ENCODE measurements at regions not wholly inside any gene's neighbourhood (a gene's known extent, or its start where the extent isn't known, plus 50 kb on each side); places are given as distances from the start of the nearest gene placed in this dataset.

- peaks cover 0 to 8% (median 4%) of the 10 kb centered on the region in 7 donors for H3K9me3 Mint-ChIP-seq
- H3K9ac ChIP-seq (ENCODE audit: insufficient read depth, low read length, poor library complexity, severe bottlenecking), result no peak overlapping the region
- H3K4me1 Mint-ChIP-seq, result peaks cover 6% of the 10 kb centered on the region
- no peaks in the 10 kb centered on the region for H3K36me3 Mint-ChIP-seq
- H2AFZ ChIP-seq (ENCODE audit: insufficient read depth, low read depth, low read length, poor library complexity, severe bottlenecking), result no peak overlapping the region
- no peaks in the 10 kb centered on the region for H3K9me3 ChIP-seq (replicated peaks in 1 of 2; ENCODE audit: control insufficient read depth in 1 of 2, insufficient read depth in 1 of 2, low read length in 2 of 2)
- no peaks in the 10 kb centered on the region for H3K27me3 ChIP-seq (ENCODE audit: control insufficient read depth in 2 of 2, insufficient read depth in 2 of 2, low read length in 2 of 2)
- no peak for TF ChIP-seq CTCF (IDR thresholded peaks at IDR 0.05)
- intact Hi-C loops (cut with micrococcal nuclease), result no loop called here
- H4K20me1 ChIP-seq (ENCODE audit: insufficient read depth, low read length), result no peaks in the 10 kb centered on the region
- DNase-seq, result no peak
- no peaks in the 10 kb centered on the region for H3K79me2 ChIP-seq (ENCODE audit: insufficient read depth, low read length)
- H3K4me1 ChIP-seq (ENCODE audit: control insufficient read depth in 1 of 2, insufficient read depth in 2 of 2, low read length in 2 of 2), result no peaks in the 10 kb centered on the region
- peaks cover 1 to 4% (median 4%) of the 10 kb centered on the region in 3 donors for H3K27me3 Mint-ChIP-seq (ENCODE audit: low read depth in 3 of 3)
- H3K4me3 Mint-ChIP-seq, result no peak overlapping the region
- no peak overlapping the region for H3K27ac Mint-ChIP-seq
- H3K27ac ChIP-seq (ENCODE audit: low read depth in 1 of 2, low read length in 2 of 2), result no peak overlapping the region
- H3K4me2 ChIP-seq (replicated peaks; ENCODE audit: extremely low read depth, low read length, poor library complexity, severe bottlenecking), result no peak overlapping the region
- H3K36me3 ChIP-seq (replicated peaks in 1 of 2; ENCODE audit: control insufficient read depth in 1 of 2, insufficient read depth in 2 of 2, low read length in 2 of 2), result no peaks in the 10 kb centered on the region
- 97% methylated on average over 3 of the region's 9 CpGs for WGBS (ENCODE audit: insufficient coverage)
- H3K4me3 ChIP-seq (replicated peaks in 1 of 3; ENCODE audit: low read depth in 2 of 3, low read length in 3 of 3), result no peak overlapping the region
These were observed 244.8 kb upstream of the SIX2 start for GRCh38 chr2:45254025-45254424.

- no peak for DNase-seq
- no peak overlapping the region for H2AFZ ChIP-seq (ENCODE audit: insufficient read depth, low read depth, low read length, poor library complexity, severe bottlenecking)
- H3K4me3 ChIP-seq (replicated peaks in 1 of 3; ENCODE audit: low read depth in 2 of 3, low read length in 3 of 3), result no peak overlapping the region
- H3K27me3 ChIP-seq (ENCODE audit: control insufficient read depth in 2 of 2, insufficient read depth in 2 of 2, low read length in 2 of 2), result no peaks in the 10 kb centered on the region
- no peak for TF ChIP-seq CTCF (IDR thresholded peaks at IDR 0.05)
- Mint-ChIP-seq H3K9me3 (peaks cover 0 to 8% (median 4%) of the 10 kb centered on the region in 7 donors), H3K27ac (no peak overlapping the region), H3K4me3 (no peak overlapping the region), H3K36me3 (no peaks in the 10 kb centered on the region), H3K27me3 (ENCODE audit: low read depth in 3 of 3) (peaks cover 1 to 5% (median 4%) of the 10 kb centered on the region in 3 donors), H3K4me1 (peaks cover 6% of the 10 kb centered on the region)
- intact Hi-C loops (cut with micrococcal nuclease), result no loop called here
- H3K79me2 ChIP-seq (ENCODE audit: insufficient read depth, low read length), result no peaks in the 10 kb centered on the region
- no peaks in the 10 kb centered on the region for H3K9me3 ChIP-seq (replicated peaks in 1 of 2; ENCODE audit: control insufficient read depth in 1 of 2, insufficient read depth in 1 of 2, low read length in 2 of 2)
- no peak overlapping the region for H3K4me2 ChIP-seq (replicated peaks; ENCODE audit: extremely low read depth, low read length, poor library complexity, severe bottlenecking)
- no peak overlapping the region for H3K27ac ChIP-seq (ENCODE audit: low read depth in 1 of 2, low read length in 2 of 2)
- no peak overlapping the region for H3K9ac ChIP-seq (ENCODE audit: insufficient read depth, low read length, poor library complexity, severe bottlenecking)
- no CpG with 5 or more reads among the region's 3 CpGs for WGBS (ENCODE audit: insufficient coverage)
- H3K4me1 ChIP-seq (ENCODE audit: control insufficient read depth in 1 of 2, insufficient read depth in 2 of 2, low read length in 2 of 2), result no peaks in the 10 kb centered on the region
- H3K36me3 ChIP-seq (replicated peaks in 1 of 2; ENCODE audit: control insufficient read depth in 1 of 2, insufficient read depth in 2 of 2, low read length in 2 of 2), result no peaks in the 10 kb centered on the region
- no peaks in the 10 kb centered on the region for H4K20me1 ChIP-seq (ENCODE audit: insufficient read depth, low read length)
These were observed 243.9 kb upstream of the SIX2 start for GRCh38 chr2:45253151-45253550.

Data from CD14-positive monocyte (primary cell).